GM23338 (cell line): ENCODE measurements at regions not wholly inside any gene's neighbourhood (a gene's known extent, or its start where the extent isn't known, plus 50 kb on each side); places are given as distances from the start of the nearest gene placed in this dataset.

ENCODE experiments used
- ATAC-seq: fragments of 200-7000 bp; cut with Tn5 transposase; 3 replicates; pipeline ENCODE4 v1.9.1; 2020
- DNase-seq: peaks from one replicate; pipeline ENCODE4 v3.0.0-alpha.2; 2015; ENCODE audit warnings: low spot score
- H2AFZ ChIP-seq: fragments of 200-600 bp; sonication (generic); 2 replicates; pipeline ENCODE4 v1.8.0; 2016; ENCODE audit warnings: antibody characterized with exemption, mild to moderate bottlenecking, moderate library complexity
- H3F3A ChIP-seq: fragments of 200-600 bp; sonication (generic); replicated peaks from 2 replicates; pipeline ENCODE4 v1.8.0; 2017; ENCODE audit warnings: antibody characterized with exemption, mixed run types, low read depth
- H3K27ac ChIP-seq: fragments of 200-600 bp; sonication (generic); 2 replicates; pipeline ENCODE4 v1.6.1; 2016; ENCODE audit warnings: low read depth
- H3K27me3 ChIP-seq: fragments of 200-600 bp; sonication (generic); 2 replicates; pipeline ENCODE4 v1.8.0; 2016; ENCODE audit warnings: mild to moderate bottlenecking, mixed run types, moderate library complexity; ENCODE audit not compliant: insufficient read depth
- H3K36me3 ChIP-seq: fragments of 200-600 bp; sonication (generic); 2 replicates; pipeline ENCODE4 v1.8.0; 2016; ENCODE audit warnings: mild to moderate bottlenecking; ENCODE audit not compliant: insufficient read depth
- H3K4me1 ChIP-seq: fragments of 200-600 bp; sonication (generic); 2 replicates; pipeline ENCODE4 v1.8.0; 2016; ENCODE audit warnings: mild to moderate bottlenecking, moderate library complexity; ENCODE audit not compliant: insufficient read depth
- H3K4me2 ChIP-seq: fragments of 200-600 bp; sonication (generic); 2 replicates; pipeline ENCODE4 v1.7.1; 2017; ENCODE audit warnings: mixed run types
- H3K4me3 ChIP-seq: fragments of 200-600 bp; sonication (generic); 2 replicates; pipeline ENCODE4 v1.6.1; 2016; ENCODE audit warnings: mixed run types
- H3K79me2 ChIP-seq: fragments of 200-600 bp; sonication (generic); replicated peaks from 2 replicates; pipeline ENCODE4 v1.8.0; 2017; ENCODE audit warnings: mild to moderate bottlenecking; ENCODE audit not compliant: insufficient read depth
- H3K9me2 ChIP-seq: fragments of 200-600 bp; sonication (generic); 2 replicates; pipeline ENCODE4 v1.8.0; 2017; ENCODE audit not compliant: insufficient read depth
- H4K20me1 ChIP-seq: fragments of 200-600 bp; sonication (generic); replicated peaks from 2 replicates; pipeline ENCODE4 v1.8.0; 2017; ENCODE audit warnings: mild to moderate bottlenecking; ENCODE audit not compliant: insufficient read depth
- H3K27ac Mint-ChIP-seq: 2 replicates; pipeline ENCODE4 v1.8.0; 2020; ENCODE audit warnings: inconsistent platforms, mild to moderate bottlenecking, moderate library complexity, mixed read lengths
- H3K27me3 Mint-ChIP-seq: 3 replicates; pipeline ENCODE4 v1.8.0; 2022; ENCODE audit warnings: low read depth, mild to moderate bottlenecking, moderate library complexity, mixed read lengths, inconsistent platforms; ENCODE audit not compliant: insufficient read depth, poor library complexity
- H3K36me3 Mint-ChIP-seq: 3 replicates; pipeline ENCODE4 v1.8.0; 2021; ENCODE audit warnings: low read depth, mild to moderate bottlenecking, inconsistent platforms, moderate library complexity, mixed read lengths
- H3K4me1 Mint-ChIP-seq: 3 replicates; pipeline ENCODE4 v1.8.0; 2020; ENCODE audit warnings: mild to moderate bottlenecking, inconsistent platforms, mixed read lengths
- H3K4me3 Mint-ChIP-seq: 3 replicates; pipeline ENCODE4 v1.8.0; 2021; ENCODE audit warnings: moderate library complexity, mild to moderate bottlenecking, inconsistent platforms, mixed read lengths
- H3K9me3 Mint-ChIP-seq: 3 replicates; pipeline ENCODE4 v1.8.0; 2020; ENCODE audit warnings: moderate library complexity, mild to moderate bottlenecking, inconsistent platforms, mixed read lengths
- CREB1 ChIP-seq: fragments of 250-450 bp; sonication (Bioruptor Pico); IDR thresholded peaks from 2 replicates; pipeline ENCODE4 v1.5.0; 2020; ENCODE audit warnings: low read depth, mild to moderate bottlenecking, moderate library complexity
- CTCF ChIP-seq, 2 experiments: fragments of 200-600 bp in 1 of 2; sonication (generic) in 1 of 2; conservative IDR thresholded peaks; 2 replicates each; pipeline versions ENCODE4 v1.5.1 to v1.6.1; 2016 to 2017; ENCODE audit warnings: antibody characterized with exemption in 2 of 2, low read depth in 2 of 2, mild to moderate bottlenecking in 2 of 2, moderate library complexity in 1 of 2
- ETS1 ChIP-seq: IDR thresholded peaks from 2 replicates; pipeline ENCODE4 v1.6.1; 2016; ENCODE audit warnings: antibody characterized with exemption
- EZH2 ChIP-seq: fragments of 200-600 bp; sonication (generic); IDR thresholded peaks from one replicate; pipeline ENCODE4 v1.8.0; 2017; ENCODE audit warnings: antibody characterized with exemption, mild to moderate bottlenecking, low read depth; ENCODE audit not compliant: unreplicated experiment
- EZH2phosphoT487 ChIP-seq: fragments of 200-600 bp; sonication (generic); IDR thresholded peaks from one replicate; pipeline ENCODE4 v1.8.1; 2018; ENCODE audit warnings: antibody characterized with exemption; ENCODE audit not compliant: unreplicated experiment
- JUNB ChIP-seq: IDR thresholded peaks from one replicate; pipeline ENCODE4 v1.6.1; 2016; ENCODE audit warnings: antibody characterized with exemption; ENCODE audit not compliant: unreplicated experiment
- NANOG ChIP-seq: IDR thresholded peaks from 2 replicates; pipeline ENCODE4 v1.6.1; 2016; ENCODE audit warnings: antibody characterized with exemption, borderline replicate concordance
- POLR2AphosphoS5 ChIP-seq: IDR thresholded peaks from 2 replicates; pipeline ENCODE4 v1.6.1; 2016; ENCODE audit warnings: antibody characterized with exemption, low read depth
- STAT1 ChIP-seq: IDR thresholded peaks from one replicate; pipeline ENCODE4 v1.6.1; 2016; ENCODE audit warnings: antibody characterized with exemption; ENCODE audit not compliant: unreplicated experiment
- ZNF114 ChIP-seq: fragments of 250-450 bp; sonication (Bioruptor Pico); IDR thresholded peaks from 2 replicates; pipeline ENCODE4 v1.5.0; 2020; ENCODE audit warnings: mild to moderate bottlenecking, moderate library complexity
- ZNF462 ChIP-seq: fragments of 250-450 bp; sonication (Bioruptor Pico); IDR thresholded peaks from 2 replicates; pipeline ENCODE4 v1.5.0; 2020; ENCODE audit warnings: mild to moderate bottlenecking, moderate library complexity

GRCh38 chr1:98147280-98147679 lies 226.4 kb upstream of the DPYD start (continued):
- TF ChIP-seq ZNF462 (CRISPR knock-in tag), result no peak
- no peak for TF ChIP-seq EZH2
- no peak for TF ChIP-seq STAT1
- no peak for TF ChIP-seq EZH2phosphoT487

- H3K27ac ChIP-seq, result no peak overlapping the region
Measured at GRCh38 chr1:98145655-98146054, 224.8 kb upstream of the DPYD start.

More at GRCh38 chr1:98145655-98146054, 224.8 kb upstream of the DPYD start:
- no peaks in the 10 kb centered on the region for H3K36me3 ChIP-seq
- no peak for TF ChIP-seq CREB1 (CRISPR knock-in tag)
- TF ChIP-seq JUNB, result no peak
- TF ChIP-seq ETS1, result no peak
- TF ChIP-seq EZH2, result no peak
- no peak for TF ChIP-seq ZNF114 (CRISPR knock-in tag)
- TF ChIP-seq POLR2AphosphoS5, result no peak
- no peak for TF ChIP-seq CTCF (conservative IDR thresholded peaks at IDR 0.05; ENCODE audit: low read depth in 2 of 2)
- TF ChIP-seq NANOG, result no peak
- ATAC-seq (no peak), DNase-seq (no peak)
- no peak overlapping the region for H2AFZ ChIP-seq
- Mint-ChIP-seq H3K4me3 (no peak overlapping the region), H3K36me3 (no peaks in the 10 kb centered on the region), H3K4me1 (no peaks in the 10 kb centered on the region), H3K9me3 (no peaks in the 10 kb centered on the region), H3K27ac (no peak overlapping the region), H3K27me3 (no peaks in the 10 kb centered on the region)
- H3K9me2 ChIP-seq, result no peaks in the 10 kb centered on the region
- no peaks in the 10 kb centered on the region for H4K20me1 ChIP-seq
- no peaks in the 10 kb centered on the region for H3K27me3 ChIP-seq
- H3K4me1 ChIP-seq, result no peaks in the 10 kb centered on the region
- H3K4me3 ChIP-seq, result no peak overlapping the region
- no peaks in the 10 kb centered on the region for H3F3A ChIP-seq
- no peaks in the 10 kb centered on the region for H3K79me2 ChIP-seq
- no peak overlapping the region for H3K4me2 ChIP-seq
